ENCODE measurements at regions not wholly inside any gene's neighbourhood (a gene's known extent, or its start where the extent isn't known, plus 50 kb on each side); places are given as distances from the start of the nearest gene placed in this dataset.

- TF ChIP-seq CTCF (IDR thresholded peaks at IDR 0.05) (no peak), POLR2AphosphoS5 (IDR thresholded peaks at IDR 0.05; ENCODE audit: low read depth, low read length) (no peak)
- TF ChIP-seq, protein P1, sequence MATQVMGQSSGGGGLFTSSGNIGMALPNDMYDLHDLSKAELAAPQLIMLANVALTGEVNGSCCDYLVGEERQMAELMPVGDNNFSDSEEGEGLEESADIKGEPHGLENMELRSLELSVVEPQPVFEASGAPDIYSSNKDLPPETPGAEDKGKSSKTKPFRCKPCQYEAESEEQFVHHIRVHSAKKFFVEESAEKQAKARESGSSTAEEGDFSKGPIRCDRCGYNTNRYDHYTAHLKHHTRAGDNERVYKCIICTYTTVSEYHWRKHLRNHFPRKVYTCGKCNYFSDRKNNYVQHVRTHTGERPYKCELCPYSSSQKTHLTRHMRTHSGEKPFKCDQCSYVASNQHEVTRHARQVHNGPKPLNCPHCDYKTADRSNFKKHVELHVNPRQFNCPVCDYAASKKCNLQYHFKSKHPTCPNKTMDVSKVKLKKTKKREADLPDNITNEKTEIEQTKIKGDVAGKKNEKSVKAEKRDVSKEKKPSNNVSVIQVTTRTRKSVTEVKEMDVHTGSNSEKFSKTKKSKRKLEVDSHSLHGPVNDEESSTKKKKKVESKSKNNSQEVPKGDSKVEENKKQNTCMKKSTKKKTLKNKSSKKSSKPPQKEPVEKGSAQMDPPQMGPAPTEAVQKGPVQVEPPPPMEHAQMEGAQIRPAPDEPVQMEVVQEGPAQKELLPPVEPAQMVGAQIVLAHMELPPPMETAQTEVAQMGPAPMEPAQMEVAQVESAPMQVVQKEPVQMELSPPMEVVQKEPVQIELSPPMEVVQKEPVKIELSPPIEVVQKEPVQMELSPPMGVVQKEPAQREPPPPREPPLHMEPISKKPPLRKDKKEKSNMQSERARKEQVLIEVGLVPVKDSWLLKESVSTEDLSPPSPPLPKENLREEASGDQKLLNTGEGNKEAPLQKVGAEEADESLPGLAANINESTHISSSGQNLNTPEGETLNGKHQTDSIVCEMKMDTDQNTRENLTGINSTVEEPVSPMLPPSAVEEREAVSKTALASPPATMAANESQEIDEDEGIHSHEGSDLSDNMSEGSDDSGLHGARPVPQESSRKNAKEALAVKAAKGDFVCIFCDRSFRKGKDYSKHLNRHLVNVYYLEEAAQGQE (IDR thresholded peaks at IDR 0.05; ENCODE audit: insufficient read depth in 1 of 2, low read depth in 2 of 2, low read length in 1 of 2), result no peak
Measured at GRCh38 chr16:85996843-85997242, 97.9 kb downstream of the IRF8 start.

All from Panc1 (cell line).